HG03342 (cell line): ENCODE measurements at regions not wholly inside any gene's neighbourhood (a gene's known extent, or its start where the extent isn't known, plus 50 kb on each side); places are given as distances from the start of the nearest gene placed in this dataset.
"Not testable (repeated sequence)": the region's sequence is repeated elsewhere in the genome, so short reads cannot be mapped to it uniquely, and the experiment has no call there.

ENCODE experiments used
- ATAC-seq: cut with Tn5 transposase; IDR thresholded peaks from one replicate; pipeline ENCODE4 v1.9.1; 2021; ENCODE audit warnings: mild to moderate bottlenecking, moderate library complexity; ENCODE audit not compliant: unreplicated experiment

- no peak for ATAC-seq
Observed at GRCh38 chr1:185408700-185409270, 91.7 kb upstream of the IVNS1ABP start.

- no peak for ATAC-seq
Observed at GRCh38 chr1:185406691-185407009, 89.6 kb upstream of the IVNS1ABP start.

GRCh38 chr1:185406006-185406690 lies 89.1 kb upstream of the IVNS1ABP start:
- ATAC-seq = no peak

- no peak for ATAC-seq
Observed at GRCh38 chr1:185404907-185405568, 88.0 kb upstream of the IVNS1ABP start.

- ATAC-seq = no peak
Observed at GRCh38 chr1:185404291-185404690, 87.2 kb upstream of the IVNS1ABP start.

- ATAC-seq = no peak
Observed at GRCh38 chr1:185402930-185403329, 85.9 kb upstream of the IVNS1ABP start.

- no peak for ATAC-seq
Observed at GRCh38 chr1:185401019-185401418, 84.0 kb upstream of the IVNS1ABP start.

- no peak for ATAC-seq
Observed at GRCh38 chr1:185400052-185400451, 83.0 kb upstream of the IVNS1ABP start.

GRCh38 chr1:185398599-185398998 lies 81.6 kb upstream of the IVNS1ABP start:
- ATAC-seq = peak; percentile 75

GRCh38 chr1:185398022-185398421 lies 81.0 kb upstream of the IVNS1ABP start:
- no peak for ATAC-seq

- no peak for ATAC-seq
Observed at GRCh38 chr1:185397183-185397582, 80.1 kb upstream of the IVNS1ABP start.

- no peak for ATAC-seq
Observed at GRCh38 chr1:185396126-185396525, 79.1 kb upstream of the IVNS1ABP start.

GRCh38 chr1:185393815-185394214 lies 76.8 kb upstream of the IVNS1ABP start:
- no peak for ATAC-seq

- ATAC-seq = no peak
Observed at GRCh38 chr1:185393205-185393604, 76.2 kb upstream of the IVNS1ABP start.

GRCh38 chr1:185388815-185389214 lies 71.8 kb upstream of the IVNS1ABP start:
- ATAC-seq = no peak

- no peak for ATAC-seq
Observed at GRCh38 chr1:185388346-185388745, 71.3 kb upstream of the IVNS1ABP start.

- no peak for ATAC-seq
Observed at GRCh38 chr1:185385991-185386390, 68.9 kb upstream of the IVNS1ABP start.

- not testable (repeated sequence) for ATAC-seq
Observed at GRCh38 chr1:185383805-185384204, 66.8 kb upstream of the IVNS1ABP start.

- ATAC-seq = no peak
Observed at GRCh38 chr1:185377831-185378230, 60.8 kb upstream of the IVNS1ABP start.

GRCh38 chr1:185376840-185377635 lies 60.0 kb upstream of the IVNS1ABP start:
- no peak for ATAC-seq

GRCh38 chr1:185376288-185376687 lies 59.2 kb upstream of the IVNS1ABP start:
- ATAC-seq = no peak

- ATAC-seq = no peak
Observed at GRCh38 chr1:185375583-185375982, 58.5 kb upstream of the IVNS1ABP start.
